ENCODE measurements at regions not wholly inside any gene's neighbourhood (a gene's known extent, or its start where the extent isn't known, plus 50 kb on each side); places are given as distances from the start of the nearest gene placed in this dataset.

GRCh38 chr2:65668744-65669143 is 236.3 kb upstream of the SPRED2 start:
- H3K4me1 ChIP-seq (replicated peaks) = peaks cover 30% of the 10 kb centered on the region
- no peak overlapping the region for H3K27ac ChIP-seq
- no peak overlapping the region for H3K4me3 ChIP-seq
- H3K27me3 ChIP-seq (replicated peaks) = no peaks in the 10 kb centered on the region
- no peak for DNase-seq (ENCODE audit: low read depth in 1 of 2, low spot score in 2 of 2)
- H3K9me3 ChIP-seq (replicated peaks) = peaks cover 5% of the 10 kb centered on the region
- no peaks in the 10 kb centered on the region for H3K36me3 ChIP-seq

GRCh38 chr2:65666156-65666725 is 233.8 kb upstream of the SPRED2 start:
- H3K36me3 ChIP-seq = no peaks in the 10 kb centered on the region
- peaks cover 5% of the 10 kb centered on the region for H3K9me3 ChIP-seq (replicated peaks)
- H3K4me3 ChIP-seq = no peak overlapping the region
- DNase-seq (ENCODE audit: low read depth in 1 of 2, low spot score in 2 of 2) = peak; percentile 73 to 83
- H3K27me3 ChIP-seq (replicated peaks) = no peaks in the 10 kb centered on the region
- peak overlapping the region; percentile 93 for H3K27ac ChIP-seq
- peaks cover 52% of the 10 kb centered on the region for H3K4me1 ChIP-seq (replicated peaks)

- Histone ChIP-seq H3K4me3 (no peak overlapping the region), H3K9me3 (replicated peaks) (peaks cover 5% of the 10 kb centered on the region), H3K36me3 (no peaks in the 10 kb centered on the region), H3K4me1 (replicated peaks) (peaks cover 65% of the 10 kb centered on the region), H3K27ac (peak overlapping the region; percentile 93), H3K27me3 (replicated peaks) (no peaks in the 10 kb centered on the region)
- DNase-seq (ENCODE audit: low read depth in 1 of 2, low spot score in 2 of 2) = peak in 1 of 2 experiments; percentile 42
Measured at GRCh38 chr2:65664931-65665330, 232.5 kb upstream of the SPRED2 start.

GRCh38 chr2:65663831-65664407 is 231.5 kb upstream of the SPRED2 start:
- DNase-seq (ENCODE audit: low read depth in 1 of 2, low spot score in 2 of 2) = no peak
- Histone ChIP-seq H3K4me3 (no peak overlapping the region), H3K4me1 (replicated peaks) (peaks cover 74% of the 10 kb centered on the region), H3K36me3 (no peaks in the 10 kb centered on the region), H3K9me3 (replicated peaks) (peaks cover 4% of the 10 kb centered on the region), H3K27me3 (replicated peaks) (no peaks in the 10 kb centered on the region), H3K27ac (peak overlapping the region; percentile 76; the same call in 1 of the 2 replicates)

GRCh38 chr2:65662654-65663432 is 230.4 kb upstream of the SPRED2 start:
- peak overlapping the region; percentile 76 for H3K27ac ChIP-seq
- H3K4me3 ChIP-seq = peak overlapping the region; percentile 10
- no peaks in the 10 kb centered on the region for H3K36me3 ChIP-seq

GRCh38 chr2:65661980-65662653 is 229.7 kb upstream of the SPRED2 start:
- Histone ChIP-seq H3K9me3 (replicated peaks) (no peaks in the 10 kb centered on the region), H3K4me3 (peak overlapping the region; percentile 10), H3K36me3 (no peaks in the 10 kb centered on the region), H3K27me3 (replicated peaks) (no peaks in the 10 kb centered on the region), H3K27ac (peak overlapping the region; percentile 76), H3K4me1 (replicated peaks) (peaks cover 90% of the 10 kb centered on the region)
- no peak for DNase-seq (ENCODE audit: low read depth in 1 of 2, low spot score in 2 of 2)

More at GRCh38 chr2:65662654-65663432, 230.4 kb upstream of the SPRED2 start:
- Histone ChIP-seq H3K27me3 (replicated peaks) (no peaks in the 10 kb centered on the region), H3K4me1 (replicated peaks) (peaks cover 85% of the 10 kb centered on the region), H3K9me3 (replicated peaks) (no peaks in the 10 kb centered on the region)
- peak; percentile 79 to 94 for DNase-seq (ENCODE audit: low read depth in 1 of 2, low spot score in 2 of 2)

- H3K36me3 ChIP-seq = no peaks in the 10 kb centered on the region
- peaks cover 85% of the 10 kb centered on the region for H3K4me1 ChIP-seq (replicated peaks)
- peak; percentile 66 to 84 for DNase-seq (ENCODE audit: low read depth in 1 of 2, low spot score in 2 of 2)
- H3K27me3 ChIP-seq (replicated peaks) = no peaks in the 10 kb centered on the region
- H3K9me3 ChIP-seq (replicated peaks) = no peaks in the 10 kb centered on the region
- H3K4me3 ChIP-seq = no peak overlapping the region
- H3K27ac ChIP-seq = peak overlapping the region; percentile 84
Measured at GRCh38 chr2:65660340-65660739, 227.9 kb upstream of the SPRED2 start.

GRCh38 chr2:65658881-65659280 is 226.5 kb upstream of the SPRED2 start:
- DNase-seq (ENCODE audit: low read depth in 1 of 2, low spot score in 2 of 2) = peak; percentile 83 to 91
- no peaks in the 10 kb centered on the region for H3K27me3 ChIP-seq (replicated peaks)
- H3K4me1 ChIP-seq (replicated peaks) = peaks cover 71% of the 10 kb centered on the region
- H3K4me3 ChIP-seq = no peak overlapping the region
- no peaks in the 10 kb centered on the region for H3K36me3 ChIP-seq
- no peaks in the 10 kb centered on the region for H3K9me3 ChIP-seq (replicated peaks)
- peak overlapping the region; percentile 84 for H3K27ac ChIP-seq

GRCh38 chr2:65658266-65658665 is 225.9 kb upstream of the SPRED2 start:
- Histone ChIP-seq H3K27ac (peak overlapping the region; percentile 84), H3K9me3 (replicated peaks) (no peaks in the 10 kb centered on the region), H3K27me3 (replicated peaks) (no peaks in the 10 kb centered on the region), H3K4me3 (no peak overlapping the region), H3K36me3 (no peaks in the 10 kb centered on the region), H3K4me1 (replicated peaks) (peaks cover 64% of the 10 kb centered on the region)
- DNase-seq (ENCODE audit: low read depth in 1 of 2, low spot score in 2 of 2) = no peak

- no peaks in the 10 kb centered on the region for H3K27me3 ChIP-seq (replicated peaks)
- peaks cover 47% of the 10 kb centered on the region for H3K4me1 ChIP-seq (replicated peaks)
- H3K36me3 ChIP-seq = no peaks in the 10 kb centered on the region
- DNase-seq (ENCODE audit: low read depth in 1 of 2, low spot score in 2 of 2) = no peak
- H3K9me3 ChIP-seq (replicated peaks) = no peaks in the 10 kb centered on the region
- no peak overlapping the region for H3K4me3 ChIP-seq
- H3K27ac ChIP-seq = no peak overlapping the region
Measured at GRCh38 chr2:65656160-65656718, 223.8 kb upstream of the SPRED2 start.

- no peaks in the 10 kb centered on the region for H3K9me3 ChIP-seq (replicated peaks)
Measured at GRCh38 chr2:65655000-65655399, 222.6 kb upstream of the SPRED2 start.

GRCh38 chr2:65654496-65654895 is 222.1 kb upstream of the SPRED2 start:
- Histone ChIP-seq H3K4me1 (replicated peaks) (peaks cover 31% of the 10 kb centered on the region), H3K27ac (no peak overlapping the region), H3K4me3 (no peak overlapping the region), H3K36me3 (no peaks in the 10 kb centered on the region), H3K9me3 (replicated peaks) (no peaks in the 10 kb centered on the region), H3K27me3 (replicated peaks) (no peaks in the 10 kb centered on the region)
- DNase-seq (ENCODE audit: low read depth in 1 of 2, low spot score in 2 of 2) = no peak

More at GRCh38 chr2:65655000-65655399, 222.6 kb upstream of the SPRED2 start:
- no peak for DNase-seq (ENCODE audit: low read depth in 1 of 2, low spot score in 2 of 2)
- no peak overlapping the region for H3K27ac ChIP-seq
- no peaks in the 10 kb centered on the region for H3K27me3 ChIP-seq (replicated peaks)
- H3K4me1 ChIP-seq (replicated peaks) = peaks cover 34% of the 10 kb centered on the region
- H3K36me3 ChIP-seq = no peaks in the 10 kb centered on the region
- H3K4me3 ChIP-seq = no peak overlapping the region

- no peak overlapping the region for H3K27ac ChIP-seq
Measured at GRCh38 chr2:65652066-65652465, 219.7 kb upstream of the SPRED2 start.

More at GRCh38 chr2:65652066-65652465, 219.7 kb upstream of the SPRED2 start:
- H3K4me1 ChIP-seq (replicated peaks) = 0 out of 2 replicates have a peak, but pooled peaks cover 8% of the 10 kb centered on the region
- no peaks in the 10 kb centered on the region for H3K9me3 ChIP-seq (replicated peaks)
- H3K4me3 ChIP-seq = no peak overlapping the region
- no peak for DNase-seq (ENCODE audit: low read depth in 1 of 2, low spot score in 2 of 2)
- H3K27me3 ChIP-seq (replicated peaks) = no peaks in the 10 kb centered on the region
- H3K36me3 ChIP-seq = no peaks in the 10 kb centered on the region

Data from SJSA1 (cell line).